ENCODE measurements at regions not wholly inside any gene's neighbourhood (a gene's known extent, or its start where the extent isn't known, plus 50 kb on each side); places are given as distances from the start of the nearest gene placed in this dataset.

DNA sequence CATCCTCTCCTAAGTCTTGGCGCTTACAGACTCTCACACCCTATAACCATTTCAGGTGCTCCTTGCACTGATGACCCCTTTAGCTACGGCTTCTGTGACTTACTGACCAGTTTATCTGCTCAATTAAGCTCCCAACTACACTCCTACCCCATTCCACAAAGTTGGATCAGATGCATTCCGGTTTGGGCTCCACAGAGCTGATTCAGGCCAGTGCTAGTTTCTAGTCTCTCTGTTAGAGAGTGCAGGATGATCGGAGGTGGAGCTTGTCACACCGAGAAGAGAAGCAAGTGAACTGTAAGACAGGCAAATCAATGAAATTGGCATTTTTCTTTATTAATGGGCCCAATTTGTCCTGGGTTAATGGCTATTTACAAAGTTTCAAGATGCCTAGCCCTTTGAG, 436.8 kb upstream of the CADM1 start:
- no peak overlapping the region for H3K4me3 ChIP-seq
- intact Hi-C loops (cut with DNase I; ENCODE audit: low total_unique reads), result no loop called here
- DNase-seq, result no peak
- WGBS, 2 donors, result 81 to 83% methylated on average over 5 of the region's 5 CpGs
- no peaks in the 10 kb centered on the region for H3K9me3 ChIP-seq
- no peak overlapping the region for H3K27ac ChIP-seq
- H3K27me3 ChIP-seq, result no peaks in the 10 kb centered on the region
- H3K36me3 ChIP-seq (ENCODE audit: low read depth, missing control alignments), result no peaks in the 10 kb centered on the region
- TF ChIP-seq, protein P1, sequence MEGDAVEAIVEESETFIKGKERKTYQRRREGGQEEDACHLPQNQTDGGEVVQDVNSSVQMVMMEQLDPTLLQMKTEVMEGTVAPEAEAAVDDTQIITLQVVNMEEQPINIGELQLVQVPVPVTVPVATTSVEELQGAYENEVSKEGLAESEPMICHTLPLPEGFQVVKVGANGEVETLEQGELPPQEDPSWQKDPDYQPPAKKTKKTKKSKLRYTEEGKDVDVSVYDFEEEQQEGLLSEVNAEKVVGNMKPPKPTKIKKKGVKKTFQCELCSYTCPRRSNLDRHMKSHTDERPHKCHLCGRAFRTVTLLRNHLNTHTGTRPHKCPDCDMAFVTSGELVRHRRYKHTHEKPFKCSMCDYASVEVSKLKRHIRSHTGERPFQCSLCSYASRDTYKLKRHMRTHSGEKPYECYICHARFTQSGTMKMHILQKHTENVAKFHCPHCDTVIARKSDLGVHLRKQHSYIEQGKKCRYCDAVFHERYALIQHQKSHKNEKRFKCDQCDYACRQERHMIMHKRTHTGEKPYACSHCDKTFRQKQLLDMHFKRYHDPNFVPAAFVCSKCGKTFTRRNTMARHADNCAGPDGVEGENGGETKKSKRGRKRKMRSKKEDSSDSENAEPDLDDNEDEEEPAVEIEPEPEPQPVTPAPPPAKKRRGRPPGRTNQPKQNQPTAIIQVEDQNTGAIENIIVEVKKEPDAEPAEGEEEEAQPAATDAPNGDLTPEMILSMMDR (IDR thresholded peaks at IDR 0.05), result no peak
- no peak for TF ChIP-seq POLR2A (IDR thresholded peaks at IDR 0.05)
- no peaks in the 10 kb centered on the region for H3K4me1 ChIP-seq

DNA sequence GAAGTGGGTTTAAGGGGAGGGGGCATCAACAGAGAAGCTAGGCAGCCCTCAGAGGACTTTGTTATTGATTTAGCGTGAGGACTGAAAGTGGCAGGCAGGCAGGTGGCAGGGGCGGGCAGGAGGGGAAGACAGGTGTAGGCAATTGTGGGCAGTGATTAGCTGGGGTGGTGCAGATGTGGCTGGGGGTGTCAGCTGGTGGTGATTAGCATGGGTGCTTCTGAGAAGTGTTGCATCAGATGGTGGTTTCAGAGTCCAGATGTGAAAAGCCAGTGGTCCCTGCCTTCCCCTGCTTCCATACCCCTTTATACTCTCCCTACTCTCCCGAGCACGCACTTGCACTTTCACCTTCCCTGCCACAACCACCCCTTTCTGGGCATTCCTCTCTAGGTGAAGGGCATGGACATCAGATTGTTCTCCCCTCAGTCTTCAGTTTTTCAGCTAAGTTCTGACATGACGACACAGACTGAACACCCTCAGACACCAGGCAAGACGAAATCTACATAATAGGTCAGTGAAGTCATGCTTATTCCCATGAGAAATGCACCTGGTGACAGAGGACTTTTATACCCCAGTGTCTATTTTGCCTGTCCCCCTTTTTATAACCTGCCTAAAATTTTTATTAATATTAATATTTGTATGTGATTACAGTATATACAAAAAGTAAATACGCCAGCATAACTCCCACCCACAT, 435.7 kb upstream of the CADM1 start:
- intact Hi-C loops (cut with DNase I; ENCODE audit: low total_unique reads), result no loop called here
- H3K9me3 ChIP-seq, result no peaks in the 10 kb centered on the region
- no peaks in the 10 kb centered on the region for H3K4me1 ChIP-seq
- DNase-seq, result no peak
- no peak overlapping the region for H3K4me3 ChIP-seq
- H3K36me3 ChIP-seq (ENCODE audit: low read depth, missing control alignments), result no peaks in the 10 kb centered on the region
- H3K27me3 ChIP-seq, result no peaks in the 10 kb centered on the region
- WGBS, 2 donors, result 80 to 88% methylated on average over 7 of the region's 7 CpGs
- no peak for TF ChIP-seq POLR2A (IDR thresholded peaks at IDR 0.05)
- TF ChIP-seq, protein P1 (IDR thresholded peaks at IDR 0.05), result no peak
- no peak overlapping the region for H3K27ac ChIP-seq

DNA sequence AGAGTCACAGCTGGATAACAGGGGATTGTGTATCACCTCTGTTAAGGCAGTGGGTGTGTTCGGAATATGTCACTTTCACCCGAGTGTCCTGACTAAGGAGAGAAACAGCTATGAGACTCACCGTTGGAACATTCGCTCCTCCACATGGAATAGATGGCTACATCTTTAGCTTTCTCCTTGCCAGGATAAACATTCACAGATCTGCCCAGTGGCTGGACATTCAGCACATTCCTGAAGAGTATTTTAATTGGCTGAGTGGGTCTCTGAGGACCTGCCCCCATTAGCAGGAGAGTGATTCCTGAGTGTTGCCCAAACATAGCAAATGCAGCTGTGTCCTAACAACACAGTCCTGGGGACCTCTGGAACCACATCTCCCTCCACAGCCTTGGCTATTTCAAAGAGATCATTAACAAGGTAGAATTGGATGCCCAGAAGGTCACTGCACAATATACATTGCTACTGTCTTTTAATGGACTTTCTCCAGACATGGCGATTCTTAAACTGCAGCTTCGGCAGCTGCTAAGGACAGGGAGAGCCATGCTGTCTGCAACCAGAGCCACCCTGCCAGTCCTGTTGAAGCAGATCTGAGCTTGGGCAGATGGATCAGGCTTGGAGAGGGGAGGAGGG, 435.0 kb upstream of the CADM1 start:
- H3K4me3 ChIP-seq, result no peak overlapping the region
- H3K4me1 ChIP-seq, result no peaks in the 10 kb centered on the region
- no peak for DNase-seq
- no peak overlapping the region for H3K27ac ChIP-seq
- H3K9me3 ChIP-seq, result no peaks in the 10 kb centered on the region
- TF ChIP-seq, protein P1 (IDR thresholded peaks at IDR 0.05), result no peak
- no peak for TF ChIP-seq POLR2A (IDR thresholded peaks at IDR 0.05)
- 40 to 60% methylated on average over 6 of the region's 6 CpGs for WGBS, 2 donors
- no peaks in the 10 kb centered on the region for H3K27me3 ChIP-seq
- intact Hi-C loops (cut with DNase I; ENCODE audit: low total_unique reads), result no loop called here
- no peaks in the 10 kb centered on the region for H3K36me3 ChIP-seq (ENCODE audit: low read depth, missing control alignments)

DNA sequence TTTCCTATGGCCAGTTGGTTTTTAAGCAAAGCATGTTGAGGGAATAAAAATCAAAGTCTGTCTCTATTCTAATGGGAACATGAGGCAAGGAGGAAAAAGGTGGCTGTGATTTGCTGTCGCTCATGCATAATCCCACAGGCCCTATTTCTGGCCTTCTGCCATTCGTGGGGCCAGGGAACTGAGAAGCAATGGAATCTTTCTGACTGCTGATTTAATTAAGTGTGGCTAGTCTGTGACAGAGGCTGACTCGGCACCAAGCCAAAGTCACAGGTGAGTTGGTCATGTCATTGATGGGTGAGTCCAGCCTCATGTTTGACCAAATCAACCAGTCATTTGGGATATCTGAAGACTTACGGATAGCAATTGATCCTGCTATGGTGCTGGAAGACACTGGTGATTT, 429.3 kb upstream of the CADM1 start:
- no peak overlapping the region for H3K27ac ChIP-seq
- no peaks in the 10 kb centered on the region for H3K27me3 ChIP-seq
- H3K4me3 ChIP-seq, result no peak overlapping the region
- H3K4me1 ChIP-seq, result no peaks in the 10 kb centered on the region
- no peaks in the 10 kb centered on the region for H3K9me3 ChIP-seq
- 86 to 87% methylated on average over 4 of the region's 4 CpGs for WGBS, 2 donors
- intact Hi-C loops (cut with DNase I; ENCODE audit: low total_unique reads), result no loop called here
- no peaks in the 10 kb centered on the region for H3K36me3 ChIP-seq (ENCODE audit: low read depth, missing control alignments)
- TF ChIP-seq, protein P1 (IDR thresholded peaks at IDR 0.05), result no peak
- no peak for TF ChIP-seq POLR2A (IDR thresholded peaks at IDR 0.05)
- DNase-seq, result no peak
